ENCODE measurements at regions not wholly inside any gene's neighbourhood (a gene's known extent, or its start where the extent isn't known, plus 50 kb on each side); places are given as distances from the start of the nearest gene placed in this dataset.

DNA sequence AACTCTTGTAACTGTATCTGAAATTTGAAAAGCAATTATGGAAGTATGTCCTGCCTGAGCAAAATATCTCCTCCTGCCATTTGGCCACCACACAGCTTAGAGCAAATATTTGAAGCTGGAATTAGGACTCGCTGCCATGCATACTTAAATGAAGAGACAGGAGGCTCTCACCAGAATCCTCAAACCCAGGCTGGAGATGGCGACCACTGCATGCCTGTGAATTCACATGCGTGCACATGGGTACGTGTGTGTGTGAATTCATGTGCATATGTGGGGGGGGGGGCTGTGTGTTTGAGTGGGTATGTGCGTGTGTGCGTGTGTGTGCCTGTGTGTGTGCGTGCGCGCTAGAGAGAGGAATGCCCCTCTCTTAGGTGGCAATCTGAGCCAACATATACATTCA lies 84.1 kb upstream of the IRX1 start:
- TF ChIP-seq, protein P1, sequence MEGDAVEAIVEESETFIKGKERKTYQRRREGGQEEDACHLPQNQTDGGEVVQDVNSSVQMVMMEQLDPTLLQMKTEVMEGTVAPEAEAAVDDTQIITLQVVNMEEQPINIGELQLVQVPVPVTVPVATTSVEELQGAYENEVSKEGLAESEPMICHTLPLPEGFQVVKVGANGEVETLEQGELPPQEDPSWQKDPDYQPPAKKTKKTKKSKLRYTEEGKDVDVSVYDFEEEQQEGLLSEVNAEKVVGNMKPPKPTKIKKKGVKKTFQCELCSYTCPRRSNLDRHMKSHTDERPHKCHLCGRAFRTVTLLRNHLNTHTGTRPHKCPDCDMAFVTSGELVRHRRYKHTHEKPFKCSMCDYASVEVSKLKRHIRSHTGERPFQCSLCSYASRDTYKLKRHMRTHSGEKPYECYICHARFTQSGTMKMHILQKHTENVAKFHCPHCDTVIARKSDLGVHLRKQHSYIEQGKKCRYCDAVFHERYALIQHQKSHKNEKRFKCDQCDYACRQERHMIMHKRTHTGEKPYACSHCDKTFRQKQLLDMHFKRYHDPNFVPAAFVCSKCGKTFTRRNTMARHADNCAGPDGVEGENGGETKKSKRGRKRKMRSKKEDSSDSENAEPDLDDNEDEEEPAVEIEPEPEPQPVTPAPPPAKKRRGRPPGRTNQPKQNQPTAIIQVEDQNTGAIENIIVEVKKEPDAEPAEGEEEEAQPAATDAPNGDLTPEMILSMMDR (conservative IDR thresholded peaks at IDR 0.05; ENCODE audit: low read depth in 2 of 2) = no peak
- TF ChIP-seq, protein P2, sequence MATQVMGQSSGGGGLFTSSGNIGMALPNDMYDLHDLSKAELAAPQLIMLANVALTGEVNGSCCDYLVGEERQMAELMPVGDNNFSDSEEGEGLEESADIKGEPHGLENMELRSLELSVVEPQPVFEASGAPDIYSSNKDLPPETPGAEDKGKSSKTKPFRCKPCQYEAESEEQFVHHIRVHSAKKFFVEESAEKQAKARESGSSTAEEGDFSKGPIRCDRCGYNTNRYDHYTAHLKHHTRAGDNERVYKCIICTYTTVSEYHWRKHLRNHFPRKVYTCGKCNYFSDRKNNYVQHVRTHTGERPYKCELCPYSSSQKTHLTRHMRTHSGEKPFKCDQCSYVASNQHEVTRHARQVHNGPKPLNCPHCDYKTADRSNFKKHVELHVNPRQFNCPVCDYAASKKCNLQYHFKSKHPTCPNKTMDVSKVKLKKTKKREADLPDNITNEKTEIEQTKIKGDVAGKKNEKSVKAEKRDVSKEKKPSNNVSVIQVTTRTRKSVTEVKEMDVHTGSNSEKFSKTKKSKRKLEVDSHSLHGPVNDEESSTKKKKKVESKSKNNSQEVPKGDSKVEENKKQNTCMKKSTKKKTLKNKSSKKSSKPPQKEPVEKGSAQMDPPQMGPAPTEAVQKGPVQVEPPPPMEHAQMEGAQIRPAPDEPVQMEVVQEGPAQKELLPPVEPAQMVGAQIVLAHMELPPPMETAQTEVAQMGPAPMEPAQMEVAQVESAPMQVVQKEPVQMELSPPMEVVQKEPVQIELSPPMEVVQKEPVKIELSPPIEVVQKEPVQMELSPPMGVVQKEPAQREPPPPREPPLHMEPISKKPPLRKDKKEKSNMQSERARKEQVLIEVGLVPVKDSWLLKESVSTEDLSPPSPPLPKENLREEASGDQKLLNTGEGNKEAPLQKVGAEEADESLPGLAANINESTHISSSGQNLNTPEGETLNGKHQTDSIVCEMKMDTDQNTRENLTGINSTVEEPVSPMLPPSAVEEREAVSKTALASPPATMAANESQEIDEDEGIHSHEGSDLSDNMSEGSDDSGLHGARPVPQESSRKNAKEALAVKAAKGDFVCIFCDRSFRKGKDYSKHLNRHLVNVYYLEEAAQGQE (IDR thresholded peaks at IDR 0.05; ENCODE audit: unreplicated experiment) = no peak
- TF ChIP-seq POLR2AphosphoS5 (IDR thresholded peaks at IDR 0.05; ENCODE audit: low read depth) (no peak), JUNB (IDR thresholded peaks at IDR 0.05; ENCODE audit: unreplicated experiment) (no peak), EZH2 (IDR thresholded peaks at IDR 0.05; ENCODE audit: low read depth, unreplicated experiment) (no peak), EZH2phosphoT487 (IDR thresholded peaks at IDR 0.05; ENCODE audit: unreplicated experiment) (no peak), ZNF114 (CRISPR knock-in tag; IDR thresholded peaks at IDR 0.05) (no peak), CREB1 (CRISPR knock-in tag; IDR thresholded peaks at IDR 0.05; ENCODE audit: low read depth) (no peak), NANOG (IDR thresholded peaks at IDR 0.05; ENCODE audit: borderline replicate concordance) (no peak)
- TF ChIP-seq, protein P3, sequence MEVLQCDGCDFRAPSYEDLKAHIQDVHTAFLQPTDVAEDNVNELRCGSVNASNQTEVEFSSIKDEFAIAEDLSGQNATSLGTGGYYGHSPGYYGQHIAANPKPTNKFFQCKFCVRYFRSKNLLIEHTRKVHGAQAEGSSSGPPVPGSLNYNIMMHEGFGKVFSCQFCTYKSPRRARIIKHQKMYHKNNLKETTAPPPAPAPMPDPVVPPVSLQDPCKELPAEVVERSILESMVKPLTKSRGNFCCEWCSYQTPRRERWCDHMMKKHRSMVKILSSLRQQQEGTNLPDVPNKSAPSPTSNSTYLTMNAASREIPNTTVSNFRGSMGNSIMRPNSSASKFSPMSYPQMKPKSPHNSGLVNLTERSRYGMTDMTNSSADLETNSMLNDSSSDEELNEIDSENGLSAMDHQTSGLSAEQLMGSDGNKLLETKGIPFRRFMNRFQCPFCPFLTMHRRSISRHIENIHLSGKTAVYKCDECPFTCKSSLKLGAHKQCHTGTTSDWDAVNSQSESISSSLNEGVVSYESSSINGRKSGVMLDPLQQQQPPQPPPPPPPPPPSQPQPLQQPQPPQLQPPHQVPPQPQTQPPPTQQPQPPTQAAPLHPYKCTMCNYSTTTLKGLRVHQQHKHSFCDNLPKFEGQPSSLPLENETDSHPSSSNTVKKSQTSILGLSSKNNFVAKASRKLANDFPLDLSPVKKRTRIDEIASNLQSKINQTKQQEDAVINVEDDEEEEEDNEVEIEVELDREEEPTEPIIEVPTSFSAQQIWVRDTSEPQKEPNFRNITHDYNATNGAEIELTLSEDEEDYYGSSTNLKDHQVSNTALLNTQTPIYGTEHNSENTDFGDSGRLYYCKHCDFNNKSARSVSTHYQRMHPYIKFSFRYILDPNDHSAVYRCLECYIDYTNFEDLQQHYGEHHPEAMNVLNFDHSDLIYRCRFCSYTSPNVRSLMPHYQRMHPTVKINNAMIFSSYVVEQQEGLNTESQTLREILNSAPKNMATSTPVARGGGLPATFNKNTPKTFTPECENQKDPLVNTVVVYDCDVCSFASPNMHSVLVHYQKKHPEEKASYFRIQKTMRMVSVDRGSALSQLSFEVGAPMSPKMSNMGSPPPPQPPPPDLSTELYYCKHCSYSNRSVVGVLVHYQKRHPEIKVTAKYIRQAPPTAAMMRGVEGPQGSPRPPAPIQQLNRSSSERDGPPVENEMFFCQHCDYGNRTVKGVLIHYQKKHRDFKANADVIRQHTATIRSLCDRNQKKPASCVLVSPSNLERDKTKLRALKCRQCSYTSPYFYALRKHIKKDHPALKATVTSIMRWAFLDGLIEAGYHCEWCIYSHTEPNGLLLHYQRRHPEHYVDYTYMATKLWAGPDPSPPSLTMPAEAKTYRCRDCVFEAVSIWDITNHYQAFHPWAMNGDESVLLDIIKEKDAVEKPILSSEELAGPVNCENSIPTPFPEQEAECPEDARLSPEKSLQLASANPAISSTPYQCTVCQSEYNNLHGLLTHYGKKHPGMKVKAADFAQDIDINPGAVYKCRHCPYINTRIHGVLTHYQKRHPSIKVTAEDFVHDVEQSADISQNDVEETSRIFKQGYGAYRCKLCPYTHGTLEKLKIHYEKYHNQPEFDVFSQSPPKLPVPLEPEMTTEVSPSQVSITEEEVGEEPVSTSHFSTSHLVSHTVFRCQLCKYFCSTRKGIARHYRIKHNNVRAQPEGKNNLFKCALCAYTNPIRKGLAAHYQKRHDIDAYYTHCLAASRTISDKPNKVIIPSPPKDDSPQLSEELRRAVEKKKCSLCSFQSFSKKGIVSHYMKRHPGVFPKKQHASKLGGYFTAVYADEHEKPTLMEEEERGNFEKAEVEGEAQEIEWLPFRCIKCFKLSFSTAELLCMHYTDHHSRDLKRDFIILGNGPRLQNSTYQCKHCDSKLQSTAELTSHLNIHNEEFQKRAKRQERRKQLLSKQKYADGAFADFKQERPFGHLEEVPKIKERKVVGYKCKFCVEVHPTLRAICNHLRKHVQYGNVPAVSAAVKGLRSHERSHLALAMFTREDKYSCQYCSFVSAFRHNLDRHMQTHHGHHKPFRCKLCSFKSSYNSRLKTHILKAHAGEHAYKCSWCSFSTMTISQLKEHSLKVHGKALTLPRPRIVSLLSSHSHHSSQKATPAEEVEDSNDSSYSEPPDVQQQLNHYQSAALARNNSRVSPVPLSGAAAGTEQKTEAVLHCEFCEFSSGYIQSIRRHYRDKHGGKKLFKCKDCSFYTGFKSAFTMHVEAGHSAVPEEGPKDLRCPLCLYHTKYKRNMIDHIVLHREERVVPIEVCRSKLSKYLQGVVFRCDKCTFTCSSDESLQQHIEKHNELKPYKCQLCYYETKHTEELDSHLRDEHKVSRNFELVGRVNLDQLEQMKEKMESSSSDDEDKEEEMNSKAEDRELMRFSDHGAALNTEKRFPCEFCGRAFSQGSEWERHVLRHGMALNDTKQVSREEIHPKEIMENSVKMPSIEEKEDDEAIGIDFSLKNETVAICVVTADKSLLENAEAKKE (CRISPR knock-in tag; IDR thresholded peaks at IDR 0.05) = no peak
